HS-5 (cell line): ENCODE measurements at regions not wholly inside any gene's neighbourhood (a gene's known extent, or its start where the extent isn't known, plus 50 kb on each side); places are given as distances from the start of the nearest gene placed in this dataset.

Source experiments
- DNase-seq: peaks from one replicate; pipeline ENCODE4 v3.0.0-alpha.2; 2012; ENCODE audit warnings: low read depth

- DNase-seq = no peak
Measured at GRCh38 chr5:86030753-86031152, 587.0 kb upstream of the COX7C start.

DNA sequence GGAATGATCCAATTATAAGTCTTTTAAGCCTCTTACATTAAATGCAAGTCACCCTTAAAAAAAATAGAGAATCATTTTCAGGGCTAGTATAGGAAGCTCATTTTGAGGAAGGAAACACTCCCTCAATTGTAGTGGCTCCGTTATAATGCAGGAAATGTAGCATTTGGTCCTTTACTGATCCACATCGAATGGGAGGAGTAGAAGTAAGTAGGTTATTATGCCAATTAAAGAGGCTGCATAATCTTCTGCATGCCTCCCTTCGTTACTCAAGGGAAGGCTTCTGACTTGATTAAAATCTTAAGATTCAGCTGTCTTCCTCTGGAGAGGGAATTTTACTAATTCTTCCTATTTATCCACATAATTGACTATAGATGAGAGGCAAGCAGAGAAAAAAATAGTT is 579.2 kb upstream of the COX7C start:
- no peak for DNase-seq

DNA sequence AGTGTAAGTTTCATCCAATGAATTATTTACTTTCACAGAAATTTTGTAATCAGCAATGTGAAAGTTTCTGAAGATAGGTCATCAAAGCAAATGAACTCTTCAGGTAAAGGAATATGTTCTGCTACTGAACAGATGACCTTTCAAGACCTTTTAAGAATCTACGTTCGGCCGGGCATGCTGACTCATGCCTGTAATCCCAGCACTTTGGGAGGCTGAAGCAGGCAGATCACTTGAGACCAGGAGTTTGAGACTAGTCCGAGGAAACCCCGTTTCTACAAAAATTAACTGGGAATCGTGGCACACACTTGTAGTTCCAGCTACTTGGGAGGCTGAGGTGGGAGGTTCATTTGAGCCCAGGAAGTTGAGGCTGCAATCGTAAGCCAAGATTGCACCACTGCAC is 578.4 kb upstream of the COX7C start:
- no peak for DNase-seq

- no peak for DNase-seq
Measured at GRCh38 chr5:86070719-86071118, 547.0 kb upstream of the COX7C start.

DNA sequence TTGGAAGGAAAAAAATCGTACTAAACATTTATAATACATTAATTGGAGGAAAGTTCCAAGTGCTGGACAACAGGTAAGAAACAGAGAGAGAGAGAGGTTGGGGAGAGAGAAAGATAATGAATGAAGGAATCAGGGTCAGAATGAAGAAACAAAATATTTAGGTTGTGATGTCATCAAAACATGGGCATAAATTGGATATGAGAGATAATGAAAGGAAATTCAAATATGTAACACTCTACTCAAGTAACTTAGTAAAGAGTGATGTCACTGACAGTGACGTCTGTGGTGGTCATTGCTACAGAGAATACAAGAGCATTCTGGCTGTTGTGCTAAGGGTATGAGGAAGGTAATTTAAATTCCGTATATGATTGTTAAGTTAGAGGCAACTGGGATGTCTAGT is 543.4 kb upstream of the COX7C start:
- DNase-seq = no peak

DNA sequence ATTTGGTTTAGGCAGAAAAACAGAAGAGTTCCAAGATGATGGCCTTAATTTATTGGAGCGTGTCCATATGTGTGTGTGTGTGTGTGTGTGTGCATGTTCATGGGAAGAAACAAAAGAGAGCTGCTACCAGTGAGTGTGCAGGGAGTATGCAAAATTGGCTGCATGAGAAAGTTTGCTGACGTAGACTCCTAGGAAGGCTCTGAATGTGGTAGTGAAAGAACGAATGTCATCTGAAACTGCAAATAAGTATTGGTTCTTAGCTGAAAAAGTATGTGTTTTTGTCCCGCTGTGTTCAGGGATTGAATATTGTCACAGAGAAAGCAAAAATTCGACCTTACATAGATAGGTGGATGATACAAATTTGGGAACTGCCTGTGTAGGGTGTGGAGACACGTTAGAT is 542.6 kb upstream of the COX7C start:
- DNase-seq = no peak

GRCh38 chr5:86095092-86095491 is 522.6 kb upstream of the COX7C start:
- no peak for DNase-seq

- DNase-seq = no peak
Measured at GRCh38 chr5:86101966-86102365, 515.8 kb upstream of the COX7C start.

- DNase-seq = no peak
Measured at GRCh38 chr5:86108825-86109224, 508.9 kb upstream of the COX7C start.

GRCh38 chr5:86112249-86112648 is 505.5 kb upstream of the COX7C start:
- DNase-seq = no peak

- DNase-seq = no peak
Measured at GRCh38 chr5:86115164-86115563, 502.6 kb upstream of the COX7C start.

DNA sequence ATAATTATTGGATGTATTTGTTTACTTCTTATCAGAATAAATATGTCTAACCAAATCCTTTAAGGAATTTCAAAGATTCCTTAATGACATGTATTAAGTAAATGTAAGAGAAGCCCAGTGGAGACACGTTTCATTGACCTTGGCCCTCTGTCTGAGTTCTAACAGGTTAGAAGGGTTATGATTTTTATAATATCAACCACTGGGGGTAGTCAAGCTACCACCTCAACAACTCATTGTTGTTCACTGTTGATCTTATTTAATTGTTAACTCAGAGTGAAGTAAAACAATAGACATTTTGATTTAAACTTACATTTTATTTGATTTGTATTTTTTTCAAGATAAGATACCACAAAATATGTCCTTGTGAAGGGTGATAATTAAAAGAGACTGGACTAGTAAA is 499.2 kb upstream of the COX7C start:
- DNase-seq = no peak

GRCh38 chr5:86124333-86124732 is 493.4 kb upstream of the COX7C start:
- no peak for DNase-seq

- DNase-seq = no peak
Measured at GRCh38 chr5:86125731-86126601, 491.8 kb upstream of the COX7C start.

DNA sequence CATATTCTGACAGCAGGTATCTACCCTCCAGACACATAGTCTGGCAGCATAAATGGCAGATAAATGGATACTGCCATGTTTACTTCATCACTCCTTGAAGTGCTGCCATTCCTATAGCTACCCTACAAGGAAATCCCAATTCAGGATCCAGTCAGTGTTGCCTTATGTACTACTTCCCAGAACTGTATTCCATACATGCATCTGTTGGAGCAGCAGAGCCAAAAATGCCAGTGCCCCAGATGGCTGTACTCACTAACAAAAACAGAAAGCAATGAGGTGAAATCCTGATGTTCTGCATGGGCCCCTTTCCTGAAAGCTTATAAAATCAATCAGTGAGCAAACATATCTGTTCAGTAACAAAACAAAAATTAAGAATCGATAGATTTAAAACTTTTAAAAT is 490.0 kb upstream of the COX7C start:
- DNase-seq = no peak

DNA sequence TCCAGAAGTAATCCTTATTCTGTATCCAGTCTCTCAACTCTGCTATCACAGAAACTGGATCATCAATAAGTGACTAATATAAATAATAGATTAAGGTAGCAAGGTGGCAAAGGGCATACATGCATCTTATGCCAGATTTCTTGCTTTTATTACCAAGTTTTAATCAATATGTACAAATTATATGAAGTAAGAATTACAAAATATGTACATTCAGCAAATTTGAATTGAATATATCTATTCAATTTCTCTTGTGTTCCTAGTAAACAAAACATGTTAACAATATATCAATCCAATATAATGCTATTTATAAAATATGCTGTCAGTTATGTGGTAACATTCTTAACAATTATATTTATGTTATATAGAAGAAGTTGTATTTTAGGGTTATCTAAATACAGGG is 488.7 kb upstream of the COX7C start:
- DNase-seq = no peak

- no peak for DNase-seq
Measured at GRCh38 chr5:86137297-86137696, 480.4 kb upstream of the COX7C start.

DNA sequence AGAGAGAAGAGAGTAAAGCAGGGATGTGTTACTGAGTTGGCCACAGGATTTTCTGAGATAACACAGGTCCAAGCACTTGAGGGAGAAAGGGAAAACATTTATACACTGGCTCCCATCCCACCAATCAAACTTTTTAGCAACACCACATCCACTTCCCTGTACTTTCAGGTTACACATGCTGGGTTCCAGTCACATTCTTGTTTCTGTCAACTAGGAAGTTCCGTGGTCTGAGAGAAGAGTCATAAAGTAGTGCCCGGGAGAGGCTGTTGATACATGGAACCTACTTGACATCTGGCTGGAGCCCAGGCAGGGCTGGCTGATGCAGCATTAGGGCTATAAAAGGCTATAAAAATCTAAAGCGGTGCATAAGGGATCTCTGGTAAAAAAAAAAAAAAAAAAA is 473.9 kb upstream of the COX7C start:
- no peak for DNase-seq

DNA sequence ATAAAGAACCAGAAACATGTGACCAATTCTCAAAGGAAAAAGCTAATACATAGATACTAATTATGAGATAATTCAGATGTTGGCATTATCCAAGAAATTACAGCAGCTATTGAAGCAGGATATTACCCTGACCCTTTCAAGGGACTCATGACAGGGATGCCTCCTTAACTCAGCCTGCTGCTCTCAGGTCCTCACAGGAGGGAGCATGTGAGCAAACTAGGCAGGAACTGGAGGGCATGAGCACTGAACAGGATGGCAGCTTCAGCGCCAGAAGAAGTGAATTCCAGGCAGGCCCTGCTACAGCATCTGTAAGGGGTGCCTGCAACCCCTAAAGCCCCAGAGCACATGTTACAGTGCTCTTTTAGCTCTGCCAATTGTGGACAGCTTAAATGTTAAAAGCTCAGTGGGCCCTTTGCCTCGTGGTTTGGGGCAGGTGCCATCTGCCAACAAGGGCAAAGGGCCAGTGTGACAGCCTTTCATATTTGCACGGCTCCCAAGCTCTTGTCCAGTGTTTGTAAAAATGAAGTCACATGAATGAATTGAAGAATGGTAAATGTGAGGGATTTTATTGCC is 464.7 kb upstream of the COX7C start:
- no peak for DNase-seq

GRCh38 chr5:86155796-86156195 is 461.9 kb upstream of the COX7C start:
- DNase-seq = no peak

DNA sequence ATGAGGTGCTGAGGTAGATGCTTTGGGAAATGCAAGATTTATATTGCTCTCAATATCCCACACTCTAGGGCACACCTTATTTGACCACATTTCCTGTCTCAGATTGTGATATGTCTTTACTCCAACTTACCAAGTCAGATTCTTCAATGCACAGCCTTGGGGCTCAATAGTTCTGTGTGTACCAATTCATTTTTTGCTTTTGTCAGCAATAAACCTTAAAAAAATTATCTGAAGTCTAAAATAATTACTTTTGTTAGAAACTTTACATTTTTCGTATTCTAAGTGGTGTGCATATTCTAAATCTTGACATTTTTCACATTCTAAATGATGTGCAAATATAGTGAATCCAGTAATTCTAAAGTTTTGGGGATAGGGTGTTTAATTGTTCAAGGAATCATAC is 447.5 kb upstream of the COX7C start:
- DNase-seq = no peak

GRCh38 chr5:86175224-86175623 is 442.5 kb upstream of the COX7C start:
- DNase-seq = no peak

DNA sequence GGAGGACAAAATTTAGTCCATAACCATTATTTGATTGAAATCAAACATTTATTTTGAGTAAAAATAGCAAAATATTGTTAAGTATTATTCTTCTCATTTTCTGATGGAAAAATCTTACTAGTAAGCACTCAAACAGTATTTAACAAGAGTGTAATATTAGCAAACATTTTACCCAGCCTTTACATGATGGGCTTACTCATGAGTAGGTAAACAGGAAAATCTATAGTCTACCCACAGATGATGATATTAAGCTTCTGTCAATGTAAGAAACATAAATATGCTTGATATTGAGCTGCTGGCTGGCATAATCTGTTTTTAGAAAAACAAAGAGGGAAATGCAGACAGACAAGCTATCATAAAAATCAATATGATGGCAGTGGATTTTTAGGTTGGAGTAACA is 418.5 kb upstream of the COX7C start:
- DNase-seq = no peak

DNA sequence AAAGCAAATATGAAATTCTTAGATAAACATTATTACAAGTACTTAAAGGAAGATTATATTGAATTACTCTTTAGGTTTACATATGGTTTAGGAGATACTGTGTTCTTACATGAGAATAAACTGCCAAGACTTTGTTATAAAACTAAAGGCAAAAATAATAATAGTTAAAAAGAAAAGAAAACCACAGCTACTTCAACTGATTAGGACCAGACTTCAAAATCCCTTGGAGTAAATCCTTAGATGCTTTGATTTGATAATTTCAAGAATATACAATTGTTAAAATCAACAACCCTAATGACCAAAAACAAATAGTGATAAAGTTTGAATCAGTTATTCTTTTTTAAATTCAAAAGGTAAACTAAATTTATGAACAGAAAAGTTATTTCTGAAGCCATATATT is 389.6 kb upstream of the COX7C start:
- DNase-seq = no peak
